ENCODE measurements at regions not wholly inside any gene's neighbourhood (a gene's known extent, or its start where the extent isn't known, plus 50 kb on each side); places are given as distances from the start of the nearest gene placed in this dataset.

- Histone ChIP-seq H3K9me3 (no peaks in the 10 kb centered on the region), H3K27ac (no peak overlapping the region), H3K27me3 (no peaks in the 10 kb centered on the region), H3K4me3 (no peak overlapping the region), H3K4me1 (no peaks in the 10 kb centered on the region), H3K36me3 (no peaks in the 10 kb centered on the region), H3K9ac (ENCODE audit: low read depth in 2 of 2, low read length in 2 of 2) (no peak overlapping the region)
- intact Hi-C loops (cut with DNase I), result no loop called here
- TF ChIP-seq CTCF (IDR thresholded peaks at IDR 0.05), result no peak
- DNase-seq, result no peak
These were observed 753.5 kb upstream of the PABPC4L start for GRCh38 chr4:134955059-134955458.

GRCh38 chr4:134952775-134953174 is 751.2 kb upstream of the PABPC4L start:
- DNase-seq, result no peak
- TF ChIP-seq CTCF (IDR thresholded peaks at IDR 0.05), result no peak
- intact Hi-C loops (cut with DNase I), result no loop called here

GRCh38 chr4:134952305-134952704 is 750.7 kb upstream of the PABPC4L start:
- Histone ChIP-seq H3K9ac (ENCODE audit: low read depth in 2 of 2, low read length in 2 of 2) (no peak overlapping the region), H3K36me3 (no peaks in the 10 kb centered on the region), H3K27me3 (no peaks in the 10 kb centered on the region), H3K9me3 (no peaks in the 10 kb centered on the region), H3K4me3 (no peak overlapping the region), H3K27ac (no peak overlapping the region), H3K4me1 (no peaks in the 10 kb centered on the region)
- intact Hi-C loops (cut with DNase I), result no loop called here
- no peak for TF ChIP-seq CTCF (IDR thresholded peaks at IDR 0.05)
- no peak for DNase-seq

More at GRCh38 chr4:134952775-134953174, 751.2 kb upstream of the PABPC4L start:
- H3K27me3 ChIP-seq, result no peaks in the 10 kb centered on the region
- no peaks in the 10 kb centered on the region for H3K9me3 ChIP-seq
- H3K4me3 ChIP-seq, result no peak overlapping the region
- no peaks in the 10 kb centered on the region for H3K4me1 ChIP-seq
- H3K27ac ChIP-seq, result no peak overlapping the region
- H3K36me3 ChIP-seq, result no peaks in the 10 kb centered on the region
- H3K9ac ChIP-seq (ENCODE audit: low read depth in 2 of 2, low read length in 2 of 2), result no peak overlapping the region

GRCh38 chr4:134948110-134948642 is 746.6 kb upstream of the PABPC4L start:
- Histone ChIP-seq H3K4me3 (no peak overlapping the region), H3K27me3 (no peaks in the 10 kb centered on the region), H3K36me3 (no peaks in the 10 kb centered on the region), H3K4me1 (no peaks in the 10 kb centered on the region), H3K9me3 (no peaks in the 10 kb centered on the region), H3K27ac (no peak overlapping the region), H3K9ac (ENCODE audit: low read depth in 2 of 2, low read length in 2 of 2) (no peak overlapping the region)
- intact Hi-C loops (cut with DNase I), result no loop called here
- no peak for DNase-seq
- no peak for TF ChIP-seq CTCF (IDR thresholded peaks at IDR 0.05)

GRCh38 chr4:134944115-134944514 is 742.5 kb upstream of the PABPC4L start:
- Histone ChIP-seq H3K27ac (no peak overlapping the region), H3K9ac (ENCODE audit: low read depth in 2 of 2, low read length in 2 of 2) (no peak overlapping the region), H3K4me3 (no peak overlapping the region), H3K27me3 (no peaks in the 10 kb centered on the region), H3K4me1 (no peaks in the 10 kb centered on the region), H3K36me3 (no peaks in the 10 kb centered on the region), H3K9me3 (no peaks in the 10 kb centered on the region)
- DNase-seq, result no peak
- TF ChIP-seq CTCF (IDR thresholded peaks at IDR 0.05), result no peak
- intact Hi-C loops (cut with DNase I), result no loop called here
